ENCODE measurements at regions not wholly inside any gene's neighbourhood (a gene's known extent, or its start where the extent isn't known, plus 50 kb on each side); places are given as distances from the start of the nearest gene placed in this dataset.

DNA sequence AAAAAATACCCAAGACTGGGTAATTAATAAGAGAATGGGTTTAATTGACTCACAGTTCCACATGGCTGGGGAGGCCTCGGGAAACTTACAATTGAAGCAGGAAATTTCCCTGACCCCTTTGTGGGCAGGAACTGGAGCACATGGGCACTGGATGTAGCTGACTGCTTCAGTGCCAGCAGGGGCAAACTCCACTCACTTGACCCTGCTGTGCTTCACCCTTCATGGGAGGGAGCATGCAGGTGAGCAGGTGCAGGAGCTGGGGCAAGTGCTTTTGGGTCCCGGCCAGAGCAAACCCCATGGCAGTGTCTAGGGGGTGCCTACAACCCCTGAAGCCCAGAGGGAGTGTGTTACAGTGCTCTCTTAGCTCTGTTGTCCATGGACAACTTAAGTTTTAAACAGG, 132.6 kb downstream of the AKR1D1 start:
- TF ChIP-seq, protein P1, sequence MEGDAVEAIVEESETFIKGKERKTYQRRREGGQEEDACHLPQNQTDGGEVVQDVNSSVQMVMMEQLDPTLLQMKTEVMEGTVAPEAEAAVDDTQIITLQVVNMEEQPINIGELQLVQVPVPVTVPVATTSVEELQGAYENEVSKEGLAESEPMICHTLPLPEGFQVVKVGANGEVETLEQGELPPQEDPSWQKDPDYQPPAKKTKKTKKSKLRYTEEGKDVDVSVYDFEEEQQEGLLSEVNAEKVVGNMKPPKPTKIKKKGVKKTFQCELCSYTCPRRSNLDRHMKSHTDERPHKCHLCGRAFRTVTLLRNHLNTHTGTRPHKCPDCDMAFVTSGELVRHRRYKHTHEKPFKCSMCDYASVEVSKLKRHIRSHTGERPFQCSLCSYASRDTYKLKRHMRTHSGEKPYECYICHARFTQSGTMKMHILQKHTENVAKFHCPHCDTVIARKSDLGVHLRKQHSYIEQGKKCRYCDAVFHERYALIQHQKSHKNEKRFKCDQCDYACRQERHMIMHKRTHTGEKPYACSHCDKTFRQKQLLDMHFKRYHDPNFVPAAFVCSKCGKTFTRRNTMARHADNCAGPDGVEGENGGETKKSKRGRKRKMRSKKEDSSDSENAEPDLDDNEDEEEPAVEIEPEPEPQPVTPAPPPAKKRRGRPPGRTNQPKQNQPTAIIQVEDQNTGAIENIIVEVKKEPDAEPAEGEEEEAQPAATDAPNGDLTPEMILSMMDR (IDR thresholded peaks at IDR 0.05) = no peak
- TF ChIP-seq POLR2AphosphoS5 (IDR thresholded peaks at IDR 0.05) (no peak), POLR2A (IDR thresholded peaks at IDR 0.05) (no peak)
